HCT116 (cell line): ENCODE measurements at regions not wholly inside any gene's neighbourhood (a gene's known extent, or its start where the extent isn't known, plus 50 kb on each side); places are given as distances from the start of the nearest gene placed in this dataset.

Experiments used
- ATAC-seq: fragments of 200-7000 bp; cut with Tn5 transposase; 2 replicates; pipeline ENCODE4 v1.9.1; 2020; ENCODE audit warnings: mild to moderate bottlenecking, moderate library complexity
- BruUV-seq: library from RNA; stranded (reverse); fragments of 400-500 nt; replicated peaks from 2 replicates; lab custom pipeline; 2021; lab: Mats Ljungman, UMichigan
- CTCF ChIA-PET: fragments of 300-600 bp; sonication (Branson Sonifier 250); formaldehyde crosslinking; loops from one replicate; lab custom pipeline; 2021; ENCODE audit warnings: antibody characterized with exemption; lab: Charles Lee
- POLR2A ChIA-PET: fragments of 300-600, 350-600 bp; sonication (Branson Sonifier 250); formaldehyde crosslinking; loops from one replicate; lab custom pipeline; 2021; ENCODE audit warnings: antibody characterized with exemption; lab: Charles Lee
- RAD21 ChIA-PET, 2 experiments: fragments of 300-600 bp; sonication (Branson Sonifier 250); formaldehyde crosslinking; loops; one replicate each; lab custom pipeline; 2023; ENCODE audit warnings: low total read pairs in 2 of 2; ENCODE audit not compliant: uncharacterized antibody in 2 of 2, unreplicated experiment in 2 of 2, low non-redundant PET in 1 of 2; lab: Charles Lee
- DNase-seq: peaks from one replicate; pipeline ENCODE4 v3.0.0-alpha.2; 2010; ENCODE audit warnings: low read depth, low spot score
- H2AFZ ChIP-seq: fragments of 200-600 bp; shearing (Covaris generic), sonication (generic); 2 replicates; pipeline ENCODE4 v1.6.1; 2017; ENCODE audit warnings: low read depth, mixed run types, mixed read lengths, antibody characterized with exemption, low read length; ENCODE audit not compliant: poor library complexity, severe bottlenecking
- H3K27ac ChIP-seq: 2 replicates; pipeline ENCODE4 v1.5.1; 2012; ENCODE audit warnings: low read depth, low read length
- H3K27me3 ChIP-seq: fragments of 200-600 bp; sonication (generic); 2 replicates; pipeline ENCODE4 v1.6.1; 2016; ENCODE audit warnings: mixed run types, low read length, mixed read lengths; ENCODE audit not compliant: insufficient read depth
- H3K36me3 ChIP-seq, 2 experiments: fragments of 200-500 bp in 1 of 2; fragments of 200-600 bp in 1 of 2; sonication (Bioruptor generic) in 1 of 2; sonication (generic) in 1 of 2; 2 replicates each; pipeline versions ENCODE4 v1.5.1 to v1.6.1; 2014 to 2016; ENCODE audit warnings: low read length in 2 of 2, inconsistent platforms in 1 of 2, mixed read lengths in 1 of 2, mixed run types in 1 of 2; ENCODE audit not compliant: insufficient read depth in 2 of 2, control insufficient read depth in 1 of 2
- H3K4me1 ChIP-seq, 2 experiments: fragments of 200-600 bp in 1 of 2; sonication (generic) in 1 of 2; 2 replicates each; pipeline versions ENCODE4 v1.5.1 to v1.6.1; 2012 to 2017; ENCODE audit warnings: low read length in 2 of 2, inconsistent platforms in 1 of 2, mild to moderate bottlenecking in 1 of 2, mixed read lengths in 1 of 2, mixed run types in 1 of 2, moderate library complexity in 1 of 2; ENCODE audit not compliant: insufficient read depth in 2 of 2, control insufficient read depth in 1 of 2
- H3K4me2 ChIP-seq: fragments of 200-600 bp; sonication (generic); 2 replicates; pipeline ENCODE4 v1.6.1; 2017; ENCODE audit warnings: mixed run types, low read length, mixed read lengths
- H3K4me3 ChIP-seq, 2 experiments: fragments of 200-600 bp in 1 of 2; sonication (generic) in 1 of 2; replicated peaks in 1 of 2; 2 replicates each; pipeline ENCODE4 v1.5.1; 2011 to 2016; ENCODE audit warnings: low read length in 2 of 2, control low read depth in 1 of 2, low read depth in 1 of 2, mild to moderate bottlenecking in 1 of 2, mixed read lengths in 1 of 2, mixed run types in 1 of 2
- H3K79me2 ChIP-seq: fragments of 200-600 bp; sonication (generic); 2 replicates; pipeline ENCODE4 v1.6.1; 2017; ENCODE audit warnings: mild to moderate bottlenecking, mixed run types, low read length, moderate library complexity, mixed read lengths; ENCODE audit not compliant: insufficient read depth
- H3K9ac ChIP-seq: fragments of 200-600 bp; sonication (generic); 2 replicates; pipeline ENCODE4 v1.6.1; 2016; ENCODE audit warnings: low read length, mixed read lengths
- H3K9me2 ChIP-seq: fragments of 200-600 bp; sonication (generic), shearing (Covaris generic); 2 replicates; pipeline ENCODE4 v1.6.1; 2017; ENCODE audit warnings: mixed run types, mild to moderate bottlenecking, moderate library complexity; ENCODE audit not compliant: insufficient read depth
- H3K9me3 ChIP-seq, 2 experiments: fragments of 200-500 bp in 1 of 2; fragments of 200-600 bp in 1 of 2; sonication (Bioruptor generic) in 1 of 2; sonication (generic) in 1 of 2; 2 replicates each; pipeline ENCODE4 v1.6.1; 2014 to 2017; ENCODE audit warnings: low read length in 2 of 2, mixed read lengths in 2 of 2, inconsistent platforms in 1 of 2, low read depth in 1 of 2, mild to moderate bottlenecking in 1 of 2, mixed run types in 1 of 2, moderate library complexity in 1 of 2; ENCODE audit not compliant: control insufficient read depth in 1 of 2, insufficient read depth in 1 of 2
- H4K20me1 ChIP-seq: fragments of 200-600 bp; sonication (generic), shearing (Covaris generic); 2 replicates; pipeline ENCODE4 v1.6.1; 2017; ENCODE audit warnings: mixed run types, mild to moderate bottlenecking, moderate library complexity; ENCODE audit not compliant: insufficient read depth
- CTCF ChIP-seq, 3 experiments: fragments of 200-600 bp in 1 of 3; sonication (generic) in 1 of 3; IDR thresholded peaks in 2 of 3; conservative IDR thresholded peaks in 1 of 3; 2 replicates each; pipeline ENCODE4 v1.5.1; 2012 to 2017; ENCODE audit warnings: low read depth in 2 of 3, low read length in 2 of 3, antibody characterized with exemption in 1 of 3, borderline replicate concordance in 1 of 3, control low read depth in 1 of 3, mild to moderate bottlenecking in 1 of 3, mixed read lengths in 1 of 3, mixed run types in 1 of 3, moderate library complexity in 1 of 3; ENCODE audit not compliant: insufficient read depth in 1 of 3
- EGR1 ChIP-seq: IDR thresholded peaks from 2 replicates; pipeline ENCODE4 v1.6.1; 2012; ENCODE audit warnings: low read depth
- EZH2phosphoT487 ChIP-seq: fragments of 200-600 bp; IDR thresholded peaks from 2 replicates; pipeline ENCODE4 v1.6.1; 2018; ENCODE audit warnings: antibody characterized with exemption, borderline replicate concordance
- MAX ChIP-seq: IDR thresholded peaks from 2 replicates; pipeline ENCODE4 v1.6.1; 2012
- POLR2A ChIP-seq: IDR thresholded peaks from 2 replicates; pipeline ENCODE4 v1.7.0; 2011; ENCODE audit warnings: borderline replicate concordance; ENCODE audit not compliant: insufficient read depth, insufficient read length; ENCODE audit errors: extremely low read depth
- POLR2AphosphoS5 ChIP-seq: IDR thresholded peaks from 2 replicates; pipeline ENCODE4 v1.6.1; 2011; ENCODE audit warnings: mild to moderate bottlenecking, low read depth, low read length, moderate library complexity
- RAD21 ChIP-seq: IDR thresholded peaks from 2 replicates; pipeline ENCODE4 v1.6.1; 2012; ENCODE audit warnings: low read depth, mild to moderate bottlenecking
- REST ChIP-seq: IDR thresholded peaks from 2 replicates; pipeline ENCODE4 v1.6.1; 2012; ENCODE audit warnings: low read depth
- SIN3A ChIP-seq: IDR thresholded peaks from 2 replicates; pipeline ENCODE4 v1.6.1; 2012; ENCODE audit warnings: low read depth
- SP1 ChIP-seq: IDR thresholded peaks from 2 replicates; pipeline ENCODE4 v1.6.1; 2012; ENCODE audit warnings: low read depth
- TCF7L2 ChIP-seq: IDR thresholded peaks from 2 replicates; pipeline ENCODE4 v1.7.0; 2011; ENCODE audit warnings: borderline replicate concordance, inconsistent platforms; ENCODE audit not compliant: insufficient read depth, insufficient read length; ENCODE audit errors: extremely low read depth
- intact Hi-C: fragments of 100-400 bp; cut with micrococcal nuclease; formaldehyde crosslinking; loops from 2 replicates; pipeline ENCODE4 v1.10.0; 2022
- TF ChIP-seq, protein P1 (sequence below): IDR thresholded peaks from 2 replicates; pipeline ENCODE4 v1.6.1; 2011; ENCODE audit warnings: mild to moderate bottlenecking, low read length, moderate library complexity; ENCODE audit not compliant: insufficient replicate concordance; ENCODE audit errors: extremely low read depth

DNA sequence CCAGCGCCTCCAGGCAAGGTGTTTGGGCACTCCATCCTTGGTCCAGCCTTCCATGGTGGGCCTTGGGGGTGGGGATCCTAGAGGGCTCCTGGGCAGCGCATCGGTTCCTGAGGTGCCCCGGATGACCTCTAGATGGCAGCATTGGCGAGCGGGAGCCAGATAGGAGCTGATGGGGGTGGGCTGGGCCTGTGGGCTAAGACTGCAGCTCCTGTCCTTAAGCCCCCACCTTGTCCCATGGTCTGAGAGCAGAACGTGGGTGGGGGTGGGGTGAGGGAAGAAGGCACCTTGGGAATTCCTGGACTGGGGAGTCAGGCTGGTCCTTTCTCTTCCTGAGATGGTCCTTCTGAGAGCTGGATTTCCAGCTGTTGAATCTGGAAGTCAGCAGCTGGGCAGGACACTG lies 93.4 kb upstream of the CSF3R start:
- H4K20me1 ChIP-seq, result no peaks in the 10 kb centered on the region
- intact Hi-C loops, result loop anchor here (10.0 kb wide), 2 partner anchors 599 to 1109 kb away; no protein-coding TSS in a partner anchor
- DNase-seq (peak; percentile 43), ATAC-seq (peak; percentile 99)
- H3K4me1 ChIP-seq, result no peaks in the 10 kb centered on the region
- ChIA-PET POLR2A (no interaction called here), RAD21 (interaction anchor here in 1 of 2 experiments (0.7 kb wide), 2 partner anchors 288 to 911 kb away, joined by 3 read pairs; no protein-coding TSS in a partner anchor), CTCF (interaction anchor here (0.6 to 1.9 kb wide), 27 partner anchors 8 to 948 kb away, joined by 3 to 16 read pairs (median 3); partner anchors contain the start of gene OSCP1)
- no peaks in the 10 kb centered on the region for H3K9me3 ChIP-seq
- no peaks in the 10 kb centered on the region for H3K36me3 ChIP-seq
- peaks cover 14% of the 10 kb centered on the region; the same call in 1 of the 2 replicates for H3K27me3 ChIP-seq
- TF ChIP-seq POLR2A, result no peak
- no peak for TF ChIP-seq EGR1
- no peak for TF ChIP-seq POLR2AphosphoS5
- peak; percentile 88 for TF ChIP-seq RAD21
- TF ChIP-seq CTCF (IDR thresholded peaks at IDR 0.05 in 2 of 3, conservative IDR thresholded peaks at IDR 0.05 in 1 of 3; ENCODE audit: borderline replicate concordance in 1 of 3, insufficient read depth in 1 of 3, low read depth in 2 of 3, low read length in 2 of 3), result peak; percentile 59 to 92 (median 92); a peak in 5 of 6 replicates
- no peak overlapping the region for H3K27ac ChIP-seq
- BruUV-seq, result no TSS peak
- no peak overlapping the region for H2AFZ ChIP-seq
- no peak overlapping the region for H3K4me2 ChIP-seq
- H3K4me3 ChIP-seq, result no peak overlapping the region
- no peaks in the 10 kb centered on the region for H3K9me2 ChIP-seq
- no peaks in the 10 kb centered on the region for H3K79me2 ChIP-seq
- H3K9ac ChIP-seq, result no peak overlapping the region

- RAD21 ChIA-PET, result interaction anchor here in 1 of 2 experiments (1.2 kb wide), 1 partner anchor 620 kb away, joined by 3 read pairs; no protein-coding TSS in a partner anchor
- Histone ChIP-seq H3K27ac (no peak overlapping the region), H3K9me3 (no peaks in the 10 kb centered on the region), H3K36me3 (no peaks in the 10 kb centered on the region), H3K4me3 (no peak overlapping the region), H3K4me1 (no peaks in the 10 kb centered on the region), H3K9ac (no peak overlapping the region), H4K20me1 (no peaks in the 10 kb centered on the region), H3K4me2 (no peak overlapping the region), H3K79me2 (no peaks in the 10 kb centered on the region), H3K27me3 (peaks cover 14% of the 10 kb centered on the region; the same call in 1 of the 2 replicates), H2AFZ (no peak overlapping the region), H3K9me2 (no peaks in the 10 kb centered on the region)
- CTCF ChIA-PET, result no interaction called here
- POLR2A ChIA-PET, result no interaction called here
- DNase-seq (no peak), ATAC-seq (no peak)
- no TSS peak for BruUV-seq
- intact Hi-C loops, result loop anchor here (10.0 kb wide), 2 partner anchors 601 to 1111 kb away; no protein-coding TSS in a partner anchor
- TF ChIP-seq SP1 (no peak), SIN3A (no peak), REST (no peak), TCF7L2 (no peak), EZH2phosphoT487 (no peak), MAX (no peak)
- TF ChIP-seq, protein P1, sequence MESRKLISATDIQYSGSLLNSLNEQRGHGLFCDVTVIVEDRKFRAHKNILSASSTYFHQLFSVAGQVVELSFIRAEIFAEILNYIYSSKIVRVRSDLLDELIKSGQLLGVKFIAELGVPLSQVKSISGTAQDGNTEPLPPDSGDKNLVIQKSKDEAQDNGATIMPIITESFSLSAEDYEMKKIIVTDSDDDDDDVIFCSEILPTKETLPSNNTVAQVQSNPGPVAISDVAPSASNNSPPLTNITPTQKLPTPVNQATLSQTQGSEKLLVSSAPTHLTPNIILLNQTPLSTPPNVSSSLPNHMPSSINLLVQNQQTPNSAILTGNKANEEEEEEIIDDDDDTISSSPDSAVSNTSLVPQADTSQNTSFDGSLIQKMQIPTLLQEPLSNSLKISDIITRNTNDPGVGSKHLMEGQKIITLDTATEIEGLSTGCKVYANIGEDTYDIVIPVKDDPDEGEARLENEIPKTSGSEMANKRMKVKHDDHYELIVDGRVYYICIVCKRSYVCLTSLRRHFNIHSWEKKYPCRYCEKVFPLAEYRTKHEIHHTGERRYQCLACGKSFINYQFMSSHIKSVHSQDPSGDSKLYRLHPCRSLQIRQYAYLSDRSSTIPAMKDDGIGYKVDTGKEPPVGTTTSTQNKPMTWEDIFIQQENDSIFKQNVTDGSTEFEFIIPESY, result no peak
Measured at GRCh38 chr1:36573445-36573844, 90.7 kb upstream of the CSF3R start.
